B cell (primary cell): ENCODE measurements at regions not wholly inside any gene's neighbourhood (a gene's known extent, or its start where the extent isn't known, plus 50 kb on each side); places are given as distances from the start of the nearest gene placed in this dataset.

Experiments used
- ATAC-seq: fragments of 200-7000 bp; cut with Tn5 transposase; one replicate; pipeline ENCODE4 v1.10.0; 2021; ENCODE audit warnings: low read depth, mild to moderate bottlenecking, moderate number of reproducible peaks, moderate library complexity
- CTCF ChIA-PET: fragments of 350-600 bp; sonication (Branson Sonifier 250); formaldehyde crosslinking; loops from one replicate; lab custom pipeline; 2021; ENCODE audit warnings: antibody characterized with exemption, inconsistent platforms; lab: Charles Lee
- POLR2A ChIA-PET: fragments of 350-600 bp; sonication (Branson Sonifier 250); formaldehyde crosslinking; loops from one replicate; lab custom pipeline; 2021; ENCODE audit warnings: antibody characterized with exemption; lab: Charles Lee
- DNase-seq: peaks from one replicate; pipeline ENCODE4 v3.0.0; 2013
- H2AFZ ChIP-seq: 2 replicates; pipeline ENCODE4 v1.6.1; 2012; ENCODE audit warnings: mild to moderate bottlenecking, low read depth, low read length; ENCODE audit not compliant: insufficient read depth, poor library complexity, severe bottlenecking
- H3K27ac ChIP-seq, 2 donors: 1 replicate in 1 of 2; 2 replicates in 1 of 2; pipeline ENCODE4 v1.5.1; 2012 to 2013; ENCODE audit warnings: low read length in 2 of 2, mild to moderate bottlenecking in 2 of 2, moderate library complexity in 1 of 2
- H3K27me3 ChIP-seq, 4 experiments: fragments of 200-600 bp in 1 of 4; sonication (generic) in 1 of 4; replicated peaks in 1 of 4; 1 replicate in 2 of 4; 2 replicates in 2 of 4; pipeline versions ENCODE4 v1.6.1 to v1.7.0; 2013 to 2016; ENCODE audit warnings: low read length in 3 of 4, mild to moderate bottlenecking in 2 of 4, mixed read lengths in 1 of 4, moderate library complexity in 1 of 4; ENCODE audit not compliant: insufficient read depth in 4 of 4, control insufficient read depth in 3 of 4; ENCODE audit errors: control extremely low read depth in 1 of 4
- H3K36me3 ChIP-seq, 2 experiments: replicated peaks in 1 of 2; 1 replicate in 1 of 2; 2 replicates in 1 of 2; pipeline versions ENCODE4 v1.6.1 to v1.7.1; 2013; ENCODE audit warnings: low read length in 1 of 2; ENCODE audit not compliant: insufficient read depth in 2 of 2, control insufficient read depth in 1 of 2; ENCODE audit errors: control extremely low read depth in 1 of 2, extremely low read depth in 1 of 2
- H3K4me1 ChIP-seq, 2 donors: fragments of 200-600 bp in 1 of 2; sonication (generic) in 1 of 2; 1 replicate in 1 of 2; 2 replicates in 1 of 2; pipeline versions ENCODE4 v1.5.1 to v1.6.1; 2013 to 2017; ENCODE audit warnings: low read length in 2 of 2; ENCODE audit not compliant: control insufficient read depth in 2 of 2, insufficient read depth in 2 of 2
- H3K4me2 ChIP-seq: replicated peaks from 2 replicates; pipeline ENCODE3; 2012; ENCODE audit warnings: mild to moderate bottlenecking, low read depth, low read length; ENCODE audit not compliant: poor library complexity, severe bottlenecking
- H3K4me3 ChIP-seq, 5 experiments: fragments of 200-600 bp in 1 of 5; sonication (generic) in 1 of 5; 1 replicate in 3 of 5; 2 replicates in 2 of 5; pipeline versions ENCODE4 v1.5.1 to v1.7.0; 2011 to 2016; ENCODE audit warnings: low read length in 4 of 5, mild to moderate bottlenecking in 4 of 5, low read depth in 2 of 5, control low read depth in 1 of 5, moderate library complexity in 1 of 5; ENCODE audit not compliant: insufficient read depth in 1 of 5; ENCODE audit errors: control extremely low read depth in 1 of 5, extremely low read depth in 1 of 5
- H3K79me2 ChIP-seq: fragments of 200-600 bp; sonication (generic); one replicate; pipeline ENCODE4 v1.6.0; 2016; ENCODE audit warnings: low read length; ENCODE audit not compliant: control insufficient read depth, insufficient read depth
- H3K9ac ChIP-seq: fragments of 200-600 bp; sonication (generic); 2 replicates; pipeline ENCODE4 v1.6.1; 2017; ENCODE audit warnings: mild to moderate bottlenecking, low read length, moderate library complexity
- H3K9me3 ChIP-seq, 3 donors: one replicate each; pipeline versions ENCODE4 v1.6.1 to v1.7.1; 2013; ENCODE audit warnings: low read length in 2 of 3; ENCODE audit not compliant: control insufficient read depth in 2 of 3, insufficient read depth in 1 of 3; ENCODE audit errors: control extremely low read depth in 1 of 3
- H4K20me1 ChIP-seq: 2 replicates; pipeline ENCODE4 v1.6.0; 2012; ENCODE audit warnings: mild to moderate bottlenecking, low read length; ENCODE audit not compliant: insufficient read depth, control insufficient read depth, poor library complexity, severe bottlenecking
- H3K27ac Mint-ChIP-seq: one replicate; pipeline ENCODE4 v1.8.0; 2021; ENCODE audit warnings: mixed read lengths
- H3K27me3 Mint-ChIP-seq: one replicate; pipeline ENCODE4 v1.8.0; 2021; ENCODE audit warnings: mixed read lengths
- H3K4me1 Mint-ChIP-seq: one replicate; pipeline ENCODE4 v1.8.0; 2021; ENCODE audit warnings: mixed read lengths
- H3K4me3 Mint-ChIP-seq: one replicate; pipeline ENCODE4 v1.8.0; 2021; ENCODE audit warnings: mixed read lengths
- H3K9me3 Mint-ChIP-seq: one replicate; pipeline ENCODE4 v1.8.0; 2022; ENCODE audit warnings: mixed read lengths; ENCODE audit not compliant: insufficient read depth
- EZH2 ChIP-seq: IDR thresholded peaks from 2 replicates; pipeline ENCODE4 v1.6.1; 2012; ENCODE audit warnings: borderline replicate concordance, low read depth, mild to moderate bottlenecking, moderate library complexity, low read length; ENCODE audit not compliant: insufficient read depth, poor library complexity, severe bottlenecking
- WGBS: methylation state at CpG from one replicate; pipeline ENCODE4 v1.1.5; 2013; ENCODE audit warnings: missing lambda C conversion rate; ENCODE audit not compliant: insufficient coverage; 5-methylcytosine and 5-hydroxymethylcytosine counted together
- intact Hi-C: fragments of 100-400 bp; cut with micrococcal nuclease; formaldehyde crosslinking; loops from one replicate; pipeline ENCODE4 v1.10.0; 2022
- TF ChIP-seq, protein P1 (sequence below): fragments of 200-600 bp; IDR thresholded peaks from one replicate; pipeline ENCODE4 v1.8.0; 2022; ENCODE audit warnings: antibody characterized with exemption, mild to moderate bottlenecking

DNA sequence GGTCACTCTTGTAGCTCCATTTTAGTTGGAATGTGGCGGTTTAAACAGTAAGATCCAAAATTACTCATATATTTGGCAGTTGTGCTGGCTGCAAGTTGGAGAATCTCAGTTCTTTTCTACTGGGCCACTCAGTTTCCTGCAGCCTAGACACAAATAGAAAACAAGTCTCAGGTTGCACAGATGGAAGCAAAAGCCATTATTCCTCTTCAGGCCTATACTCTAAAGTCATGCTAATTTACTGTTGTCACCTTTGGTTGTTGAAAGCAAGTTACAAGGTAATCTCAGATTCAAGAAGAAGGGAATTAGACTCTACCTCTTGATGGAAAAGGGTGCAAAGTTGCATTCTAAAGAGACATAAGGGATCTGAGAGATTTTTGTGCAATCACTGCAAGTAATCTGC lies 345.4 kb downstream of the ADAM29 start:
- no peak overlapping the region for H3K9ac ChIP-seq
- H3K36me3 ChIP-seq: no peaks in the 10 kb centered on the region
- no CpG with 5 or more reads among the region's 1 CpG for WGBS
- no peaks in the 10 kb centered on the region for H3K79me2 ChIP-seq
- no peaks in the 10 kb centered on the region for H3K4me1 ChIP-seq
- Mint-ChIP-seq H3K9me3 (no peaks in the 10 kb centered on the region), H3K27ac (no peak overlapping the region), H3K27me3 (no peaks in the 10 kb centered on the region), H3K4me1 (no peaks in the 10 kb centered on the region), H3K4me3 (no peak overlapping the region)
- H2AFZ ChIP-seq: no peak overlapping the region
- no peak for DNase-seq
- no peak overlapping the region for H3K27ac ChIP-seq
- TF ChIP-seq, protein P1, sequence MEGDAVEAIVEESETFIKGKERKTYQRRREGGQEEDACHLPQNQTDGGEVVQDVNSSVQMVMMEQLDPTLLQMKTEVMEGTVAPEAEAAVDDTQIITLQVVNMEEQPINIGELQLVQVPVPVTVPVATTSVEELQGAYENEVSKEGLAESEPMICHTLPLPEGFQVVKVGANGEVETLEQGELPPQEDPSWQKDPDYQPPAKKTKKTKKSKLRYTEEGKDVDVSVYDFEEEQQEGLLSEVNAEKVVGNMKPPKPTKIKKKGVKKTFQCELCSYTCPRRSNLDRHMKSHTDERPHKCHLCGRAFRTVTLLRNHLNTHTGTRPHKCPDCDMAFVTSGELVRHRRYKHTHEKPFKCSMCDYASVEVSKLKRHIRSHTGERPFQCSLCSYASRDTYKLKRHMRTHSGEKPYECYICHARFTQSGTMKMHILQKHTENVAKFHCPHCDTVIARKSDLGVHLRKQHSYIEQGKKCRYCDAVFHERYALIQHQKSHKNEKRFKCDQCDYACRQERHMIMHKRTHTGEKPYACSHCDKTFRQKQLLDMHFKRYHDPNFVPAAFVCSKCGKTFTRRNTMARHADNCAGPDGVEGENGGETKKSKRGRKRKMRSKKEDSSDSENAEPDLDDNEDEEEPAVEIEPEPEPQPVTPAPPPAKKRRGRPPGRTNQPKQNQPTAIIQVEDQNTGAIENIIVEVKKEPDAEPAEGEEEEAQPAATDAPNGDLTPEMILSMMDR: no peak
- no peak for TF ChIP-seq EZH2
- no peak for ATAC-seq
- H3K27me3 ChIP-seq: no peaks in the 10 kb centered on the region
- no peak overlapping the region for H3K4me3 ChIP-seq
- peaks cover 0 to 4% (median 0%) of the 10 kb centered on the region in 3 donors for H3K9me3 ChIP-seq
- no peak overlapping the region for H3K4me2 ChIP-seq
- no peaks in the 10 kb centered on the region for H4K20me1 ChIP-seq
- ChIA-PET POLR2A (no interaction called here), CTCF (no interaction called here)
- intact Hi-C loops: no loop called here

DNA sequence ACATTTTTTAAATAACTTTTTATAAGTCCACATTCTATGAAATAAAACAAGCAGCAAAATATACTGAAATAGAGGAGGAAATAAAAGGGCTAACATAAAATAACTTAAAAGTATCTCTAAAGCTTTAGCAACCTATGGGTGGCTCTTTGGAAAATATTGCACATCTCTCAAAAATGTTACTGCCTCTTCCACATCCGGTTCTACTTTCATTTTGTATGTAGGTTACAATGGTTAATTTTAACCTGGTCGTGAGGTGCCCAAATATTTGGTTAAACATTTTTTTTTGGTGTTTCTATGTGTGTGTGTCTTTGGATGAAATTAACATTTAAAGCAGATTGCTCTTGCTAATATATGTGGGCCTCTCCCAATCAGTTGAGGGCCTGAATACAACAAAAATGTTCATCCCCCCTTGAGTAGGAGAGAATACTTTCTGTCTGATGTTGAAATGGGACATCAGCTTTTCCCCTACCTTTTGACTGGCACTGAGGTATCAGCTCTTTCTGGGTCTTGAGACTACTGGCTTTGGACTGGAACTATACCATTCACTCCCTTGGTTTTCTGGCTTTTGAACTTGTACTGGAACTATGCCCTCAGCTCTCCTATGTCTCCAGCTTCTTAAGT lies 353.0 kb downstream of the ADAM29 start:
- ATAC-seq: no peak
- Mint-ChIP-seq H3K4me3 (no peak overlapping the region), H3K27ac (no peak overlapping the region), H3K27me3 (no peaks in the 10 kb centered on the region), H3K4me1 (no peaks in the 10 kb centered on the region), H3K9me3 (no peaks in the 10 kb centered on the region)
- POLR2A ChIA-PET: no interaction called here
- H3K4me1 ChIP-seq: no peaks in the 10 kb centered on the region
- H3K27ac ChIP-seq: no peak overlapping the region
- TF ChIP-seq, protein P1: no peak
- no peak for TF ChIP-seq EZH2
- intact Hi-C loops: no loop called here
- no peak overlapping the region for H2AFZ ChIP-seq
- no peak overlapping the region for H3K4me3 ChIP-seq
- no peak overlapping the region for H3K9ac ChIP-seq
- H3K4me2 ChIP-seq: no peak overlapping the region
- no peaks in the 10 kb centered on the region for H4K20me1 ChIP-seq
- CTCF ChIA-PET: no interaction called here
- no peaks in the 10 kb centered on the region for H3K9me3 ChIP-seq
- DNase-seq: no peak
- no peaks in the 10 kb centered on the region for H3K79me2 ChIP-seq
- H3K27me3 ChIP-seq: no peaks in the 10 kb centered on the region
- 80% methylated on average over 1 of the region's 2 CpGs for WGBS
- H3K36me3 ChIP-seq: no peaks in the 10 kb centered on the region
